ENCODE measurements at regions not wholly inside any gene's neighbourhood (a gene's known extent, or its start where the extent isn't known, plus 50 kb on each side); places are given as distances from the start of the nearest gene placed in this dataset.

DNA sequence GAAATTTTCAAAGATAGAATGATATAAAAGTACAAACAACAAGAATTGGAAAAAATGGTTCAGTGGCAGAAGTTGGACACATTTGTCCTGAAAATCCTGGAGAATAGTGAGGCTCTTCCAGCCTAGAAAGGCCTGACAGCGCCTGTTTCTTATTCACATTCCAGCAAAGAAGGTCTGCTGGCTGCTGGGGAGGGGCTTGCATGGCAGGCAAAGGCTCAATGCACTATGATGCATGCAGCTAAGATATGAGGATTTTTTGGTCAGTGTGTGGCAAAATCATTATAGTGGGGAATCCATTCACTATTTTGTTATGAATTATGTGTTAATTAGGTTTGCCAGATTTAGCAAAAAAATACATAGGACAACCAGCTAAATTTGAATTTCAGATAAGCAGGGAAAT, 243.9 kb upstream of the SLC30A5 start:
- H2AFZ ChIP-seq (ENCODE audit: low read length), result no peak overlapping the region
- H3K27ac ChIP-seq (ENCODE audit: extremely low read length, insufficient read depth, low read length), result no peak overlapping the region
- H3K9ac ChIP-seq (ENCODE audit: insufficient read depth, low read depth, low read length), result no peak overlapping the region
- H3K9me3 ChIP-seq (ENCODE audit: low read length), result no peaks in the 10 kb centered on the region
- intact Hi-C loops (cut with micrococcal nuclease; ENCODE audit: unreplicated experiment), result no loop called here
- FAIRE-seq, result no peak
- H3K79me2 ChIP-seq (ENCODE audit: insufficient read depth, low read length), result no peaks in the 10 kb centered on the region
- WGBS (ENCODE audit: low lambda C conversion rate), result 0% methylated on average over 1 of the region's 1 CpG
- ChIA-PET CTCF (ENCODE audit: low intra/inter-chr PET ratio, low total read pairs) (no interaction called here), POLR2A (no interaction called here)
- no peaks in the 10 kb centered on the region for H3K27me3 ChIP-seq (ENCODE audit: control insufficient read depth in 1 of 2, insufficient read depth in 2 of 2, low read length in 2 of 2)
- DNase-seq (ENCODE audit: low spot score), result no peak
- H3K4me2 ChIP-seq (ENCODE audit: low read depth, low read length), result no peak overlapping the region
- H3K36me3 ChIP-seq (replicated peaks in 1 of 2; ENCODE audit: control insufficient read depth in 1 of 2, insufficient read depth in 2 of 2, low read length in 2 of 2), result no peaks in the 10 kb centered on the region
- H3K4me3 ChIP-seq (replicated peaks in 1 of 3; ENCODE audit: insufficient read depth in 1 of 3, low read depth in 2 of 3, low read length in 3 of 3), result no peak overlapping the region
- H4K20me1 ChIP-seq (ENCODE audit: insufficient read depth, low read length), result no peaks in the 10 kb centered on the region
- no TSS peak for BruUV-seq (replicated peaks)
- no peak for ATAC-seq
- H3K4me1 ChIP-seq (ENCODE audit: insufficient read depth, low read length), result no peaks in the 10 kb centered on the region
- TF ChIP-seq ZNF205 (CRISPR knock-in tag; IDR thresholded peaks at IDR 0.05) (no peak), THYN1 (CRISPR knock-in tag; IDR thresholded peaks at IDR 0.05; ENCODE audit: borderline replicate concordance, low read depth) (no peak), ZNF337 (CRISPR knock-in tag; IDR thresholded peaks at IDR 0.05; ENCODE audit: borderline replicate concordance, low read depth) (no peak), ZNF274 (CRISPR knock-in tag; IDR thresholded peaks at IDR 0.05) (no peak), HHEX (CRISPR knock-in tag; IDR thresholded peaks at IDR 0.05) (no peak), ZNF30 (CRISPR knock-in tag; IDR thresholded peaks at IDR 0.05) (no peak), ZNF138 (CRISPR knock-in tag; IDR thresholded peaks at IDR 0.05; ENCODE audit: low read depth) (no peak), GLI4 (CRISPR knock-in tag; IDR thresholded peaks at IDR 0.05; ENCODE audit: borderline replicate concordance) (no peak), NFKBIZ (CRISPR knock-in tag; IDR thresholded peaks at IDR 0.05) (no peak), ATF7 (IDR thresholded peaks at IDR 0.05) (no peak), ATF7 (CRISPR knock-in tag; IDR thresholded peaks at IDR 0.05) (no peak), JUND (CRISPR knock-in tag; IDR thresholded peaks at IDR 0.05) (no peak), ZNF460 (CRISPR knock-in tag; IDR thresholded peaks at IDR 0.05; ENCODE audit: borderline replicate concordance) (no peak)
- in situ Hi-C loops (cut with HindIII; ENCODE audit: extremely low pct_ligation_motif_present, low pct_unique_long_range_greater_than_20kb), result no loop called here

Measured in HepG2 (cell line).